Activated CD4-positive, alpha-beta T cell treated with anti-CD3 and anti-CD28 coated beads, Interleukin-10, Interleukin-2, amounts not matched to agents 100 ng/mL and 50 ng/mL, durations not matched to agents 16 hours and 8 hours (primary cell): ENCODE measurements at regions not wholly inside any gene's neighbourhood (a gene's known extent, or its start where the extent isn't known, plus 50 kb on each side); places are given as distances from the start of the nearest gene placed in this dataset.
"Not testable (repeated sequence)": the region's sequence is repeated elsewhere in the genome, so short reads cannot be mapped to it uniquely, and the experiment has no call there.

ENCODE experiments used
- DNase-seq: peaks from one replicate; pipeline ENCODE4 v3.0.0-alpha.2; 2020

GRCh38 chr7:52691257-52691656, 344.2 kb upstream of the POM121L12 start:
- DNase-seq = no peak

GRCh38 chr7:52689912-52690311, 345.5 kb upstream of the POM121L12 start:
- DNase-seq = no peak

GRCh38 chr7:52685333-52685732, 350.1 kb upstream of the POM121L12 start:
- DNase-seq = no peak

GRCh38 chr7:52684388-52684787, 351.0 kb upstream of the POM121L12 start:
- no peak for DNase-seq

- no peak for DNase-seq
These were observed 352.4 kb upstream of the POM121L12 start for GRCh38 chr7:52682993-52683392.

- DNase-seq = no peak
These were observed 364.7 kb upstream of the POM121L12 start for GRCh38 chr7:52670608-52671225.

- DNase-seq = no peak
These were observed 366.4 kb upstream of the POM121L12 start for GRCh38 chr7:52669031-52669430.

- DNase-seq = no peak
These were observed 367.0 kb upstream of the POM121L12 start for GRCh38 chr7:52668435-52668834.

- DNase-seq = no peak
These were observed 376.3 kb upstream of the POM121L12 start for GRCh38 chr7:52659178-52659577.

- DNase-seq = no peak
These were observed 379.3 kb upstream of the POM121L12 start for GRCh38 chr7:52656098-52656497.

- DNase-seq = no peak
These were observed 382.8 kb upstream of the POM121L12 start for GRCh38 chr7:52652621-52653020.

GRCh38 chr7:52648872-52649271, 386.6 kb upstream of the POM121L12 start:
- DNase-seq = no peak

- no peak for DNase-seq
These were observed 388.4 kb upstream of the POM121L12 start for GRCh38 chr7:52647046-52647445.

GRCh38 chr7:52639981-52640380, 395.5 kb upstream of the POM121L12 start:
- no peak for DNase-seq

- no peak for DNase-seq
These were observed 396.3 kb upstream of the POM121L12 start for GRCh38 chr7:52639126-52639525.

- DNase-seq = no peak
These were observed 400.4 kb upstream of the POM121L12 start for GRCh38 chr7:52635021-52635420.

GRCh38 chr7:52620849-52621248, 414.6 kb upstream of the POM121L12 start:
- DNase-seq = no peak

- no peak for DNase-seq
These were observed 418.9 kb upstream of the POM121L12 start for GRCh38 chr7:52616552-52616951.

GRCh38 chr7:52615021-52615695, 420.3 kb upstream of the POM121L12 start:
- DNase-seq = no peak

GRCh38 chr7:52609511-52609910, 425.9 kb upstream of the POM121L12 start:
- no peak for DNase-seq

- DNase-seq = no peak
These were observed 442.7 kb upstream of the POM121L12 start for GRCh38 chr7:52592698-52593097.

GRCh38 chr7:52586704-52587103, 448.7 kb upstream of the POM121L12 start:
- no peak for DNase-seq

- DNase-seq = no peak
These were observed 451.4 kb upstream of the POM121L12 start for GRCh38 chr7:52584041-52584440.

- not testable (repeated sequence) for DNase-seq
These were observed 462.3 kb upstream of the POM121L12 start for GRCh38 chr7:52573141-52573540.

GRCh38 chr7:52571026-52571425, 464.4 kb upstream of the POM121L12 start:
- DNase-seq = no peak
